ENCODE measurements at regions not wholly inside any gene's neighbourhood (a gene's known extent, or its start where the extent isn't known, plus 50 kb on each side); places are given as distances from the start of the nearest gene placed in this dataset.

- DNase-seq (ENCODE audit: low spot score): no peak
These were observed 125.0 kb upstream of the IRX3 start for GRCh38 chr16:54411544-54411943.

- DNase-seq (ENCODE audit: low spot score): no peak
These were observed 123.4 kb upstream of the IRX3 start for GRCh38 chr16:54409982-54410381.

- DNase-seq (ENCODE audit: low spot score): no peak
These were observed 121.0 kb upstream of the IRX3 start for GRCh38 chr16:54407596-54407995.

- no peak for DNase-seq (ENCODE audit: low spot score)
These were observed 118.9 kb upstream of the IRX3 start for GRCh38 chr16:54405478-54405877.

- DNase-seq (ENCODE audit: low spot score): no peak
These were observed 117.0 kb upstream of the IRX3 start for GRCh38 chr16:54403580-54403979.

GRCh38 chr16:54402873-54403272, 116.3 kb upstream of the IRX3 start:
- DNase-seq (ENCODE audit: low spot score): no peak

GRCh38 chr16:54402270-54402669, 115.7 kb upstream of the IRX3 start:
- no peak for DNase-seq (ENCODE audit: low spot score)

GRCh38 chr16:54400261-54400660, 113.7 kb upstream of the IRX3 start:
- DNase-seq (ENCODE audit: low spot score): no peak

- no peak for DNase-seq (ENCODE audit: low spot score)
These were observed 112.4 kb upstream of the IRX3 start for GRCh38 chr16:54398986-54399385.

- no peak for DNase-seq (ENCODE audit: low spot score)
These were observed 111.3 kb upstream of the IRX3 start for GRCh38 chr16:54397838-54398237.

- DNase-seq (ENCODE audit: low spot score): no peak
These were observed 110.7 kb upstream of the IRX3 start for GRCh38 chr16:54397190-54397835.

- DNase-seq (ENCODE audit: low spot score): no peak
These were observed 103.4 kb upstream of the IRX3 start for GRCh38 chr16:54389836-54390494.

- DNase-seq (ENCODE audit: low spot score): no peak
These were observed 98.6 kb upstream of the IRX3 start for GRCh38 chr16:54385141-54385540.

- DNase-seq (ENCODE audit: low spot score): no peak
These were observed 95.2 kb upstream of the IRX3 start for GRCh38 chr16:54381601-54382313.

GRCh38 chr16:54375071-54375470, 88.5 kb upstream of the IRX3 start:
- no peak for DNase-seq (ENCODE audit: low spot score)

- DNase-seq (ENCODE audit: low spot score): no peak
These were observed 87.2 kb upstream of the IRX3 start for GRCh38 chr16:54373534-54374520.

GRCh38 chr16:54370278-54371040, 83.9 kb upstream of the IRX3 start:
- DNase-seq (ENCODE audit: low spot score): no peak

- DNase-seq (ENCODE audit: low spot score): no peak
These were observed 83.3 kb upstream of the IRX3 start for GRCh38 chr16:54369861-54370260.

- no peak for DNase-seq (ENCODE audit: low spot score)
These were observed 80.4 kb upstream of the IRX3 start for GRCh38 chr16:54366943-54367342.

GRCh38 chr16:54365990-54366634, 79.5 kb upstream of the IRX3 start:
- DNase-seq (ENCODE audit: low spot score): no peak

- no peak for DNase-seq (ENCODE audit: low spot score)
These were observed 77.2 kb upstream of the IRX3 start for GRCh38 chr16:54363766-54364165.

All from HuH-7.5 (cell line).